NCI-H526 treated with DMSO at 0.1 percent for 48 hours (cell line): ENCODE measurements at regions not wholly inside any gene's neighbourhood (a gene's known extent, or its start where the extent isn't known, plus 50 kb on each side); places are given as distances from the start of the nearest gene placed in this dataset.

ENCODE experiments used
- DNase-seq: peaks from one replicate; lab custom pipeline; 2025; lab: John Stamatoyannopoulos, UW

DNA sequence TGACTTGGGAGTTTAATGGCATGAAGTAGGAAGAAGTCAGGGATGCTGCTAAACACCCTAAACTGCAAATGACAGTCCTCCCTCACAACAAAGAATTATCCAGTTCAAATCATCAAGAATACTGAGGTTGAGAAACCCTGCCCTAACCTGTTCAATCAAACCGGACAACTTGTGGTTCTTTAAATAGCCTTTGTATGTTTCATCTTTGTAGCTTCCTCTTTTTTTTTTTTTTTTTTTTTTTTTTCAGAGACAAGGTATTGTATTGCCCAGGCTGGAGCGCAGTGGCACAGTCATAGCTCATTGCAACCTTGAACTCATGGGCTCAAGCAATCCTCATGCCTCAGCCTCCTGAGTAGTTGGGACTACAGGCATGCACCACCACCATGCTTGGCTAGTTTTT, 52.5 kb upstream of the TTC29 start:
- no peak for DNase-seq

DNA sequence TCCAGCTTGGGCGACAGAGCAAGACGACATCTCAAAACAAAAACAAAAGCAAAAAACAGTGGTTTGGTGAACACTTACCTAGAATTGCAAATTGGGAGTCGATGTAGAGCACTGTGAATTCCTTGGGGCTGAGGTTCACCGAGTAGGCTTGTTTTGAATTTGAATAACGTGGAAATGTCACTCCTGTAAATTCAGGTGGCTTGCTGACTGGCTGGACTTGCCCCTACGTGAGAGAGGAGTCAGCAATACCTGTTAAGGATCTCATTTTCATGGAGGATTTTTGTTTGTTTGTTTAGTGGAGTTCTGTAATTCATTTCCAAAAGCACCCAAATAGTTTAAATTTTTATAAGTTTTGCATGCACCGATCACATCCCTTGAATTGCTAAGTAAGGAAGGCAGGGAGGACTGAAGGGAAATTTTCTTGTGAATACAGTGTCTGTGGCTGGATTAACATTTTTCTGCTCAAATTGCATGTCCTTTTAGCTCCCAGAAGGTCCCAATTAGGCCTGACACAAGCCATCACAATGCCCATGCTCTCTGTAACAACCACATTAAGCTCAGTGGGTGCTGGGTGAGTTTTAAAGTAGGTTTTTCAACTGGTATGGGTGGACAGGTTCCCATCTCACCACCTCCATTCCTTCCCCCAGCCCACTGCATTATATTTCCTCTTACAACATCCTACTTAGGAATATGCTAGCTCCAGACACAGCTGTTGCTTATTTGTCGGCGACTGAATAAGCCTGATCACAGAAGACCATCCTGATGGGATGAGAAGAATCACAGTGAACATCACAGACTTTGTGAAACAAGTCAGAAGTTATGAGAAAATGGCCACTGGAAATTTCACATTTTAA, 58.5 kb upstream of the TTC29 start:
- DNase-seq: no peak

- no peak for DNase-seq
Observed at GRCh38 chr4:147006229-147006628, 60.6 kb upstream of the TTC29 start.

DNA sequence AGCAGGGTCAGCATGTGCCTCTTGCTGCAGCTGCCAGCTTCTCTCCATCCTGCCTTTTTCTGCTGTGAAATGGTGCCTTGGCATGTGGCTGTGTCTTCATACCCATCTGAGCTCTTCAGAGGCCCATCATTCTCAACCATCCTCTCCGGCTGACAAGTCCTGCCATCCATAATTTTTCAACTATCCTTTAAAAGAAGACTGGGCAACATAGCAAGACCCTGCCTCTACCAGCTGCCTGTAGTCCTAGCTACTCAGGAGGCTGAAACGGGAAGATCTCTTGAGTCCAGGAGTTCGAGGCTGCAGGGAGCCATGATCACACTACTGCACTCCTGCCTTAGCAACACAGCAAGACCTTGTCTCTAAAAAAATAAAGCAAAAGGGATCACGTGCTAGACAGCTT, 64.2 kb upstream of the TTC29 start:
- no peak for DNase-seq

GRCh38 chr4:147011411-147011810, 65.7 kb upstream of the TTC29 start:
- DNase-seq: no peak

DNA sequence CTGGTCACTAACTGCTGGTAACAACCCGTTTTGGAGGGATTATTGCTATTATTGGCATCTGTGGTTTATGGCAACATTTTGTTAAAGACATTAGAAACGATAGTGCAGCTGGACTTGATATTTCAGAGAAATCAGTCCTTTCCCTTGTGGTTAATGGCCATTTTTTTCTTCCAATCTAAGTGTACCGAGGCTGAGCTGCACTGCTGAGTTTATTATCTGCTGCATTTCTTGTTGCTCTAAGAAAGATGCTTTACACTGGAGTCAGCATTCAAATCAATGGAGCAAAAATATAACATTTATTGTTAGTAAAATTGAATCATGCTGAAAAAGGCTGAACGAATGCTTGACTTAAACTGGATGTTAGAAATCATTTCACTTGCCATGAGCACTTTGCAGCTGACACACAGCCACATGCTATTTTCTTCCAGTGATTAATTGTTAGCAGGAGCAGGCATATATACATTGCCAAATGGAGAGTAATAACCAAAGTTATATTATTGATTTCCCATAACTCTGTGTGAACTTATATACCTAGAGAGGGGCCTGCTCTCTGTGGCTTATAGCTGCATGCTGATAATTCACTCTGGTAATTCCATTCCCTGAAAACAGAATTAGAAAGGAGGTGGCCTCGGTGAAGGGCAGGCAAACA, 66.5 kb upstream of the TTC29 start:
- DNase-seq: no peak

DNA sequence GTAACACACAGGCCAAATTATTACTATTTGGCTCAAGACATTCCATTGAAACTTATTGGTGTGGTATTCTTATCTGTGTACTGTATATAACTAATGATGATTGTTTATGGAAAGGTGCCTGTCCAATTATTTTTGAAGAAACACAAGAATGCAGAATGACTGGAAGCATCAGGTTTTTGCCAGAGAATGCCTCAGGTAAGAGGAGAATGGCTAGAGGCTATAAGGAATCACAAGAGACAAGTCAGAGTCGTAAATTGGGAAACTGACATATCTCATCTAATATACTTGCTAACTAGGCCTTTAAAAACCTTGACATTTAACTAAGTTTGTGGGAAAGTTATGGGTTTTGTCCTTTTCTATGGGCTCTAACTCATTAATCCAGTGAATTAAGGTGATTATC, 69.3 kb upstream of the TTC29 start:
- DNase-seq: no peak

- no peak for DNase-seq
Observed at GRCh38 chr4:147015491-147015890, 69.8 kb upstream of the TTC29 start.

DNA sequence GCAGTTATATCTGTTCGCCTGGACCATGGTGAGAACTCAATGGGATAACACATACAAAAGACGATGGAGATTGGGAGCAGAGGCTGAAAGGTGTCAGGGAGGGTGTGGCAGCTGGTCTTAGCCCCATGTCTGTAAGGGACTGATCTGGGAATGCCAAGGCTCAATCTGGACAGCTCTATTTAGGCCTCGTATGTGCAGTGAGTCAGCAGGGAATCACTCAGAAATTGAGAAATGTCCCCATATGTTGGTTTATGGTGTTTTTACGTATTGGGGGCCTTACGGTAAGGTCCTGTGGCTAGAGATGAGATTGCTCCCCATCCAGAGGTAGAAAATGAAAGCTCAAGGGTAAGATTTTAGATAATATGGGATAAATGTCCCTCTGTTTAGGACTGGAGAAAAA, 71.4 kb upstream of the TTC29 start:
- DNase-seq: no peak

GRCh38 chr4:147019091-147019490, 73.4 kb upstream of the TTC29 start:
- no peak for DNase-seq

GRCh38 chr4:147020456-147020855, 74.8 kb upstream of the TTC29 start:
- no peak for DNase-seq

GRCh38 chr4:147025042-147025441, 79.4 kb upstream of the TTC29 start:
- DNase-seq: no peak

DNA sequence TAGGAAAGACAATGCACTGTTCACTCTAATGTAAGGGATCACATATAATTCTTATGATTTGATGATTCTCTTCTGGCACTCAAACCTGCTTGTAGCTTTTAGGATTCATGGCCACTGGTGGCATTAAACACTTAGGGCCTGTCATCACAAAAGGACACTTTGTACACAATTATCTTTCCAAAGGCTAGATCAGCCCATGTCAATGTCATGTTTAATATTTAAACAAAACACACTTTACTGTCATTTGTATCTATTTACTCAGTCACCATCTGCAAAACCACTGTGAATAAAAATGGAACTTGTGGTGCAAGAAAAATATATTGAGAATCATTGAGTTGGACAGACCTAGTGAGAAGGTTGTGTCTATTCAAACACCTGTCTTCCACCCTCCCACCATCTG, 83.6 kb upstream of the TTC29 start:
- DNase-seq: no peak

DNA sequence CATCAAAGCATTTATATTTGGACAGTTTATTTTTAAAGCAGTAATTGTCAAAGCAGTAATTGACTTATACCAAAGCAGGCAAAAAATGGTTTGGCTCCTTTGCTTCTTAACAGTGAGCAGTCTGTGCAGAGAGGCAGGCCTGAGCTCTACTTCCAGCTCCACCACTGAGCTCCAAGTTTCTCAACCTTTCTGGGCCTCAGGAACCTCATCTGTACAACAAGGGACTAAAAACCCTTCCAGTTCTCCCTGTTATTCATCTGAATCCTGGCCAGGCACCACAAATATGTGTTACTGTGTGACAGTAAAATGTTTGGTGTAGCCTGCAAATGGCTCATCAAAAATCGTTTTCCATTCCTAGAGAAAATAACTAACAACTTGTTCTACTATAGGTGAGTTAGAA, 88.7 kb upstream of the TTC29 start:
- no peak for DNase-seq

DNA sequence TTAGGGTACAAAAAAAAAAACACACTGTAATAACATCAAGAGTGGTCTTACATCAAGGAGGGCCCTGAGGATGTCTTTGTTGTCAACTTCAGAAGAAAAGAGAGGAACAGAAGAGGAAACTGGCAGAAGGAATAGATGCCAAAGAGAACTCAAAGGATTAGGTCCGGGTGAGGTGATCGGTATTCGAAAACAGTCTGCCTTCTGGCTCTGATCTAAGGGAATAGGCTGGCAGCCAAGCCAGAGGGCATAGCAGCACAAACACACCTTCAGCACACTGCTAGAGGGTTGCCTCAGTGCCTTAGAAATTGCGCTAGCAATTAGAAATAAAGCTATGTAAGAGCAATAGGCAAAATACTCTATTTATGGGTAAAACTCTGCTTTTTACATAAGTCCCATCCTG, 91.4 kb upstream of the TTC29 start:
- no peak for DNase-seq

GRCh38 chr4:147039976-147040575, 94.4 kb upstream of the TTC29 start:
- no peak for DNase-seq

DNA sequence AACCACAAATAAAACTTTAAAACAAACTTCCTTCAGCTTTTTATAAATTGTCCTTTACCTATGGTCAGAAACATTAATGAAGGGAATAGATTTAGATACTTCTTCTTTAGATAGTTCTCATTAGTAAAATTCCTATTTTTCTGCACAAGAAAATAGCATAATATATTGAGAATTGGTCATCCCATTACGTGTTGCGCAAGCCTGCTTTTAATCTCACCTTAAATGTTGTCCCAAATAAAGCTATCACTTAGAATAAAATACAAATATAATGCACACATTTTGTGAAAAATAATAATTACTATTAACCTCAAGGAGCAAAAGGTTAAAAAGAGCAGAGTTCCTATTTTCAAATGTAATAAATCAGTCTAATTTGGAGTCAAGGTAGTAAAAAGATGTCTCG, 95.2 kb upstream of the TTC29 start:
- no peak for DNase-seq

DNA sequence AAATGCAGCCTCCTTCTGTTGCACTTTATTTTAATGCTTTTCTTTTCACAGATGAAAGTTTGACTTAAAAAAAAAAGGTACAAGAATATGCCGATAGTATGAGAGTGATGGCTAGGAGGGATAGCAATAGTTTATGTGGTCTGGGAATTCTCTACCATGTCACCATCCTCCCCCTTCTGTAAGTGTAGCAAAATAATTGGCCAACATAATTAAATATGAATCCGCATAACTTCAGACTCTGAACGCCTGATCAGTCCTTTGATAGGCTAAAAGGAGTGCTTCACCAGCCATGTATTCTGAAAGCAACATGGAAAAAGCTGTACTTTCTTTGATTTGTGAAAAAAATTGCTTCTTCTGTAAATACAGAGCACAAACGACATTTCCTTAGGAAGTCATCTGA, 95.7 kb upstream of the TTC29 start:
- DNase-seq: no peak

- no peak for DNase-seq
Observed at GRCh38 chr4:147042046-147042445, 96.4 kb upstream of the TTC29 start.

GRCh38 chr4:147044241-147044640, 98.6 kb upstream of the TTC29 start:
- no peak for DNase-seq

- DNase-seq: no peak
Observed at GRCh38 chr4:147049946-147050345, 104.3 kb upstream of the TTC29 start.

DNA sequence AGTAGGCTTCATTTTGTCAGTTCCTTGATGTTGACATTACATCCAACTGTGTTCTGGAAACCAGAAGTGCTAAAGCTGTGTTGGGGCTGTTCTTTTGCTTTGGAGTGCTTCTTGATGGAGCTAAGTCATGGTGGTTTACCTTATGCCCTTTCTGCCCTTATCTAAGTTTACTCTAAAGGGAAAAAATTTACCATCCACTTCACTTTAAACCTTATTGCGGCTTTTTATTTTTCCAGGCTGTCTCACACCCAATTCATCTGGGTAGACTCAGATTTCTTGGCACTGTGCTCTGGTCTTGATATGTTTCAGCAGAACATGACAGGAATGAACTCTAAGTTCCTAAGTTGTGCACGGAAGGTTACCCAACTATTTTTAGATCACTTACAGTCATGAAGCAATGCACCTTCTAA, 104.7 kb upstream of the TTC29 start:
- no peak for DNase-seq

GRCh38 chr4:147052361-147052760, 106.7 kb upstream of the TTC29 start:
- DNase-seq: no peak
